ENCODE measurements at regions not wholly inside any gene's neighbourhood (a gene's known extent, or its start where the extent isn't known, plus 50 kb on each side); places are given as distances from the start of the nearest gene placed in this dataset.
"Not testable (repeated sequence)": the region's sequence is repeated elsewhere in the genome, so short reads cannot be mapped to it uniquely, and the experiment has no call there.

- no peak for DNase-seq
Measured at GRCh38 chr15:45869034-45869668, 234.3 kb downstream of the SQOR start.

- DNase-seq: no peak
Measured at GRCh38 chr15:45871121-45871855, 236.5 kb downstream of the SQOR start.

- DNase-seq: no peak
Measured at GRCh38 chr15:45873781-45874180, 239.0 kb downstream of the SQOR start.

GRCh38 chr15:45874566-45874965, 239.7 kb downstream of the SQOR start:
- not testable (repeated sequence) for DNase-seq

GRCh38 chr15:45884289-45884688, 249.5 kb downstream of the SQOR start:
- DNase-seq: no peak

GRCh38 chr15:45884755-45885445, 250.1 kb downstream of the SQOR start:
- DNase-seq: no peak

GRCh38 chr15:45885801-45886200, 251.0 kb downstream of the SQOR start:
- no peak for DNase-seq

- DNase-seq: no peak
Measured at GRCh38 chr15:45891766-45892165, 256.9 kb downstream of the SQOR start.

- no peak for DNase-seq
Measured at GRCh38 chr15:45892182-45892581, 257.4 kb downstream of the SQOR start.

GRCh38 chr15:45903283-45903682, 268.5 kb downstream of the SQOR start:
- no peak for DNase-seq

- DNase-seq: no peak
Measured at GRCh38 chr15:45904019-45904418, 269.2 kb downstream of the SQOR start.

- no peak for DNase-seq
Measured at GRCh38 chr15:45906230-45906629, 271.4 kb downstream of the SQOR start.

GRCh38 chr15:45910671-45911070, 275.8 kb downstream of the SQOR start:
- DNase-seq: no peak

GRCh38 chr15:45913451-45913850, 278.6 kb downstream of the SQOR start:
- DNase-seq: no peak

- DNase-seq: no peak
Measured at GRCh38 chr15:45914425-45914824, 279.6 kb downstream of the SQOR start.

GRCh38 chr15:45918839-45919238, 284.0 kb downstream of the SQOR start:
- no peak for DNase-seq

GRCh38 chr15:45919806-45920205, 285.0 kb downstream of the SQOR start:
- no peak for DNase-seq

- DNase-seq: no peak
Measured at GRCh38 chr15:45921376-45921775, 286.5 kb downstream of the SQOR start.

- no peak for DNase-seq
Measured at GRCh38 chr15:45921978-45922377, 287.1 kb downstream of the SQOR start.

- DNase-seq: no peak
Measured at GRCh38 chr15:45941367-45941766, 306.5 kb downstream of the SQOR start.

- DNase-seq: no peak
Measured at GRCh38 chr15:45943240-45943639, 308.4 kb downstream of the SQOR start.

- DNase-seq: no peak
Measured at GRCh38 chr15:45946111-45946510, 311.3 kb downstream of the SQOR start.

GRCh38 chr15:45948181-45948621, 313.4 kb downstream of the SQOR start:
- no peak for DNase-seq

GRCh38 chr15:45958924-45959323, 324.1 kb downstream of the SQOR start:
- no peak for DNase-seq

Data from activated CD4-positive, alpha-beta T cell treated with anti-CD3 and anti-CD28 coated beads, Interleukin-2, amount 50 U/mL, for 48 hours (primary cell).